PC-3 (cell line): ENCODE measurements at regions not wholly inside any gene's neighbourhood (a gene's known extent, or its start where the extent isn't known, plus 50 kb on each side); places are given as distances from the start of the nearest gene placed in this dataset.

Experiments
- EZH2 ChIP-seq: fragments of 300-600 bp; sonication (generic); IDR thresholded peaks from one replicate; pipeline ENCODE4 v1.6.1; 2017; ENCODE audit warnings: antibody characterized with exemption, mild to moderate bottlenecking, low read length; ENCODE audit not compliant: unreplicated experiment
- TF ChIP-seq, protein P1 (sequence below): fragments of 300-600 bp; sonication (generic); conservative IDR thresholded peaks from 2 replicates; pipeline ENCODE4 v1.5.1; 2017; ENCODE audit warnings: antibody characterized with exemption, low read depth, mild to moderate bottlenecking, low read length

DNA sequence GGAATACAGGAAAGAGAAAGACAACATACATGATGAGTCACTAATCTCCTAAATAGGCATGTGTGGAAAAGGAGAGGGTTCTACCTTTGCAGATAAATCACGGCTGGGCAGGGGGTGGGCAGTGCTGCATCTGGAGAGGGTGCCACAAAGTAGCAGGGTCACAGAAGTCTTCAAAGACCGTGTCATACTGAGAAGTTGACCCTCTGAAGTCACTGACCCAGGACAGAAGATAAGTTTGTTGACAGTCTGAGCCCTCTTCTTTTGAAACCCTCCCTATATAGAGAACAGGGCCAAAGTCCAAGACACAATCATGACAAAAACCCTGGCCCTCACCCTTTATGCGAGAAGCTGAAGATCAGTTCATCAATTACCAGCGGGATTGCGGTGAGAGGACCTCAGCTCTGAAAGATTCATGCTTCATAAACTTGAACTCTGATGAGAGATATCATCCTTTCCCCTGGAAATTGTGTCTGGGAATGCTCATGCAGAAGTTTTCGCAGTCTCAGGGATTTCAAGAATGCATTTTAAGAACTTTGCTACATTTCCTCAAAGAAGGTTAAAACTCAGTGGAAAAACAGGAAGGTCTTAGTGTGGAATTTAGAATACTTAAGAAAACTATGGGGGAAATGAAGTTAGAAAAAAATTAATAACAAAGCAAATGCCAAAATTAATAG is 129.5 kb downstream of the FAM124B start:
- TF ChIP-seq, protein P1, sequence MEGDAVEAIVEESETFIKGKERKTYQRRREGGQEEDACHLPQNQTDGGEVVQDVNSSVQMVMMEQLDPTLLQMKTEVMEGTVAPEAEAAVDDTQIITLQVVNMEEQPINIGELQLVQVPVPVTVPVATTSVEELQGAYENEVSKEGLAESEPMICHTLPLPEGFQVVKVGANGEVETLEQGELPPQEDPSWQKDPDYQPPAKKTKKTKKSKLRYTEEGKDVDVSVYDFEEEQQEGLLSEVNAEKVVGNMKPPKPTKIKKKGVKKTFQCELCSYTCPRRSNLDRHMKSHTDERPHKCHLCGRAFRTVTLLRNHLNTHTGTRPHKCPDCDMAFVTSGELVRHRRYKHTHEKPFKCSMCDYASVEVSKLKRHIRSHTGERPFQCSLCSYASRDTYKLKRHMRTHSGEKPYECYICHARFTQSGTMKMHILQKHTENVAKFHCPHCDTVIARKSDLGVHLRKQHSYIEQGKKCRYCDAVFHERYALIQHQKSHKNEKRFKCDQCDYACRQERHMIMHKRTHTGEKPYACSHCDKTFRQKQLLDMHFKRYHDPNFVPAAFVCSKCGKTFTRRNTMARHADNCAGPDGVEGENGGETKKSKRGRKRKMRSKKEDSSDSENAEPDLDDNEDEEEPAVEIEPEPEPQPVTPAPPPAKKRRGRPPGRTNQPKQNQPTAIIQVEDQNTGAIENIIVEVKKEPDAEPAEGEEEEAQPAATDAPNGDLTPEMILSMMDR: no peak
- TF ChIP-seq EZH2: no peak
